H1 (cell line): ENCODE measurements at regions not wholly inside any gene's neighbourhood (a gene's known extent, or its start where the extent isn't known, plus 50 kb on each side); places are given as distances from the start of the nearest gene placed in this dataset.

Source experiments
- ATF2 ChIP-seq: IDR thresholded peaks from 2 replicates; pipeline ENCODE4 v1.6.1; 2012; ENCODE audit warnings: low read length, inconsistent platforms
- CBX8 ChIP-seq: fragments of 300-800, 300-1000 bp; sonication (generic); IDR thresholded peaks from 2 replicates; pipeline ENCODE4 v1.7.1; 2016; ENCODE audit warnings: low read depth, low read length, borderline replicate concordance
- CHD7 ChIP-seq: fragments of 300-600 bp; sonication (generic); IDR thresholded peaks from 2 replicates; pipeline ENCODE4 v1.7.1; 2012; ENCODE audit warnings: low read length, moderate library complexity, mild to moderate bottlenecking, inconsistent platforms; ENCODE audit not compliant: insufficient replicate concordance
- POLR2A ChIP-seq, 2 experiments: IDR thresholded peaks; 1 replicate in 1 of 2; 2 replicates in 1 of 2; pipeline ENCODE4 v1.6.1; 2011; ENCODE audit warnings: low read depth in 2 of 2, low read length in 2 of 2, mild to moderate bottlenecking in 2 of 2; ENCODE audit errors: control extremely low read depth in 1 of 2
- RXRA ChIP-seq: IDR thresholded peaks from 2 replicates; pipeline ENCODE4 v1.6.1; 2011; ENCODE audit warnings: low read depth, mild to moderate bottlenecking, low read length, moderate library complexity; ENCODE audit not compliant: insufficient read depth
- SP2 ChIP-seq: IDR thresholded peaks from 2 replicates; pipeline ENCODE4 v1.6.1; 2012; ENCODE audit warnings: mild to moderate bottlenecking, low read length, inconsistent platforms
- TAF7 ChIP-seq: optimal IDR thresholded peaks from 2 replicates; pipeline ENCODE3; 2011; ENCODE audit warnings: low read depth, mild to moderate bottlenecking, inconsistent platforms, low read length, moderate library complexity, borderline replicate concordance

- TF ChIP-seq CHD7 (no peak), SP2 (no peak), TAF7 (no peak), RXRA (no peak), POLR2A (IDR thresholded peaks at IDR 0.05; ENCODE audit: control extremely low read depth in 1 of 2, low read depth in 2 of 2, low read length in 2 of 2) (no peak), CBX8 (no peak), ATF2 (no peak)
Measured at GRCh38 chr16:35134471-35134870, 1675.1 kb downstream of the TP53TG3F start (continued).
